ENCODE measurements at regions not wholly inside any gene's neighbourhood (a gene's known extent, or its start where the extent isn't known, plus 50 kb on each side); places are given as distances from the start of the nearest gene placed in this dataset.

GRCh38 chr9:107952773-107953172 lies 463.2 kb upstream of the KLF4 start:
- TF ChIP-seq CTCF (IDR thresholded peaks at IDR 0.05): no peak
- TF ChIP-seq POLR2A (IDR thresholded peaks at IDR 0.05): no peak
